Epithelial cell of esophagus (primary cell): ENCODE measurements at regions not wholly inside any gene's neighbourhood (a gene's known extent, or its start where the extent isn't known, plus 50 kb on each side); places are given as distances from the start of the nearest gene placed in this dataset.

Experiments
- DNase-seq: peaks from one replicate; pipeline ENCODE4 v3.0.0; 2010; ENCODE audit warnings: low read depth
- H3K4me3 ChIP-seq: 2 replicates; pipeline ENCODE4 v1.5.1; 2011; ENCODE audit warnings: mild to moderate bottlenecking, low read length, control low read depth
- TF ChIP-seq, protein P1 (sequence below): IDR thresholded peaks from 2 replicates; pipeline ENCODE4 v1.5.1; 2011; ENCODE audit warnings: low read depth, mild to moderate bottlenecking, low read length, control low read depth, inconsistent platforms; ENCODE audit not compliant: insufficient read depth; ENCODE audit errors: missing control alignments

DNA sequence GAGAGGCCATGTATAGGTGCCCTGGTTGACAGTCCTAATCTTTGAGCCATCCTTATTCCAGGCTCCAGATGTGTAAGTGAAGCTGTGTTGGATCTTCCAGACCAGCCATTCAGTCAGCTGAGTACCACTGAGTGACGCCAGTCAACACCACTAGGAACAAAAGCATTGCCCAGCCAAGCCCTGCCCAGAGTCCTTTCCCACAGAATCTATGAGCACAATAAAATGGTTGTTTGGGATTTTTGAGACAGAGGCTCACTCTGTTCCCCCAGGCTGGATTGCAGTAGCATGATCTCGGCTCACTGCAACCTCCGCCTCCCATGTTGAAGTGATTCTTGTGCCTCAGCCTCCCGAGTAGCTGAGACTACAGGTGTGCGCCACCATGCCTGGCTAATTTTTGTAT is 262.5 kb downstream of the BCOR start:
- TF ChIP-seq, protein P1, sequence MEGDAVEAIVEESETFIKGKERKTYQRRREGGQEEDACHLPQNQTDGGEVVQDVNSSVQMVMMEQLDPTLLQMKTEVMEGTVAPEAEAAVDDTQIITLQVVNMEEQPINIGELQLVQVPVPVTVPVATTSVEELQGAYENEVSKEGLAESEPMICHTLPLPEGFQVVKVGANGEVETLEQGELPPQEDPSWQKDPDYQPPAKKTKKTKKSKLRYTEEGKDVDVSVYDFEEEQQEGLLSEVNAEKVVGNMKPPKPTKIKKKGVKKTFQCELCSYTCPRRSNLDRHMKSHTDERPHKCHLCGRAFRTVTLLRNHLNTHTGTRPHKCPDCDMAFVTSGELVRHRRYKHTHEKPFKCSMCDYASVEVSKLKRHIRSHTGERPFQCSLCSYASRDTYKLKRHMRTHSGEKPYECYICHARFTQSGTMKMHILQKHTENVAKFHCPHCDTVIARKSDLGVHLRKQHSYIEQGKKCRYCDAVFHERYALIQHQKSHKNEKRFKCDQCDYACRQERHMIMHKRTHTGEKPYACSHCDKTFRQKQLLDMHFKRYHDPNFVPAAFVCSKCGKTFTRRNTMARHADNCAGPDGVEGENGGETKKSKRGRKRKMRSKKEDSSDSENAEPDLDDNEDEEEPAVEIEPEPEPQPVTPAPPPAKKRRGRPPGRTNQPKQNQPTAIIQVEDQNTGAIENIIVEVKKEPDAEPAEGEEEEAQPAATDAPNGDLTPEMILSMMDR: no peak
- DNase-seq: no peak

DNA sequence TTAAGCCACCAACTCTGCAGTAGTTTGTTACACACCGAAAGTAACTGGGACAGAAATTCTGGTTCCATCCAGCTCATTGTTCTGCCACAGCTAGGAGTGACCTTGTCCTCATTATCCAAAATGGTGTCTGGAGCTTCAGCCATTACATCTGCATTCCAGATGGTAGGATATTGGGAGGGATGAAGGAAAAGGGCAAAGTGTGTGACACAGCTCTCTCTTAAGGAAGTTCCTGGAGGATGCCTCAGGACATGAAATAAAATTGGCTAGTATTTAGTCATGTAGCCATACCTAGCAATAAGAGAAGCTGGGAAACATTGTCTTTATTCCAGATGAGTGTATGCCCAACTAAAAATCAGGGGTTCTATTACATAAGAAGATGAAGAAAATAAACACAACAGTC is 262.0 kb downstream of the BCOR start:
- DNase-seq: no peak
- TF ChIP-seq, protein P1: no peak
- H3K4me3 ChIP-seq: no peak overlapping the region

More for the DNA sequence above, 262.5 kb downstream of the BCOR start:
- H3K4me3 ChIP-seq: no peak overlapping the region

DNA sequence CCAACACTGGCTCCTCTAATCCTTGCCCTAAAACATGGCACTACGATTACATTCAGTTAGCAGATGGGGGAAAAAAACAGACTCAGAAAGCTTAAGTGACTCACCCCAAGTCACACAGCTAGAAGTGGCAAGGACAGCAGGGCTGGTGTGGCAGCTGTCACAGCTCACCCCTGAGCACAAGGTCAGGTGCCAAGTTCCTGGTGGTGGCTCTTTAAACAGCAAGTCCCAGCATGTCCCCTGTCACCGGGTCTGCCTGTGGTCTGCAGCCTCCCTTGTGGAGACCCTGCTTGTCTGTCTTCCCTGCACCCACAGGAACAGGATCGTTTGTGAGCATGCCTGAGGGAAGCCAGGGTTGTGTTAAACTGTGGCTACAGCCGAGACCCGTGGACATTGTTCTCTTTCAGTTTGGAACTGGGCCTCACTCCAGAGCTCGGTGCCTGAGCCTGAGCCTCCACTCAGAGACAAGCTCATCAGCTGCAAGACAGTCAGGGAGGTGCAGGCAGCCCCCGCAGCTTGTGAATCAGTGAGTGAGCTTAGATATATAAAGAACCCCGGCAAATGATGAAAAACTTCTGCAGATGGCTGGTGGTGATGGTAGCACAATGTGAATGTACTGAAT is 260.8 kb downstream of the BCOR start:
- TF ChIP-seq, protein P1: no peak
- H3K4me3 ChIP-seq: no peak overlapping the region
- no peak for DNase-seq

DNA sequence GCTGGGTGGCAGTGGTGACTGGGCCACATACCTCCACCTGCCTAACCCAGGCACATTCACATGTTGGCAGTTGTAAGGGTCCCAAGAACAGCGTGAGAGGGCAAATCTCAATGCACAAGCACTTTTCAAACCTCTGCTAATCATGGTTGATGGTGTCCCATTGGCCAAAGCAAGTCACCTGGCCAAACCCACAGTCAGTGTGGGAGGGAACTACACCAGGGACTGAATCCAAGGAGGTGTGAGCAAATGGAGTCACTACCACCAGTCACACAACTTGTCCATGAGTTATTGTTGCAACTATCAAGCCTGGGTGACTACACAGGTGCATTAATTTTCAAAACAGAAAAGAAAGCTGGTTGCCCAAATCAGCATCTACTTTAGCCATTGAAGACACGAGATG is 260.1 kb downstream of the BCOR start:
- TF ChIP-seq, protein P1: no peak
- no peak for DNase-seq
- no peak overlapping the region for H3K4me3 ChIP-seq

DNA sequence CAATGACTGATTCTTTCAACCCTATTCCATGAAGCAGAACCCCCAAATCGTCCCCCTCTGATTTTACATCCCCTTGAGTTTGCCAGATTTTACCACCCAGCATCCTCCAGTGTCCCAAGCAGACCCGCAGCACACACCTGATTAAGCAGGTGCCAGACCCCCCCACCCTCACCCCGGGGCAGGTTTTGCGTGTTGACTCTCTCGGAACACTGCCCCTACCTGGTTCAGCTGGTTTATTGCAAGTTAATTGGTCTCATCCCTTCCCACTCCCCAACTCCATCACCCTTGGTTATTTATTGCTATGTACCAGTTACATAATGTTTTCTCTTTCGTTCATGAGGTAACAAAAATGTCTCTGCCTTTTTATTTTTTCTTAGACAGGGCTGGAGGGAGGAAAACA is 258.4 kb downstream of the BCOR start:
- no peak for DNase-seq
- TF ChIP-seq, protein P1: no peak
- no peak overlapping the region for H3K4me3 ChIP-seq

DNA sequence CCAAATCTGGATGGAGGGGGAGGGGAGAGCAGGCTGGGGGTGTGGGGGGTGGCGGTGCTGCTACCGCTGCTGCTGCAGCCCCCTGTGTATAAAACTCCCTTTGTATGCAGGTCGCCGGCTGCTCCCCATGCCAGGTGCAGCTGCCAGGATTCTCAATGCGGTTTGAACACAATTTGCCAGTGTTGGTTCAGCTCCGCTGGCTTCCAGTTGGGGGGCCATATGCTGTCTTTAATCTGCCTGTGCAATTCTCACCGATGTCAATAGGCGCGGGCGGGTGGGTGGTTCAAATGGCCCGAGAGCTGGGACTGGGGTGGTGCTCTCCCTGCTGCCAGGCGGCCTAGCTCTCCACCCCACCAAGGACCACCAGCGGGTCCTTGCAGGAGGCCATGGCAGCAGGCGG is 257.6 kb downstream of the BCOR start:
- no peak overlapping the region for H3K4me3 ChIP-seq
- DNase-seq: no peak
- TF ChIP-seq, protein P1: no peak

DNA sequence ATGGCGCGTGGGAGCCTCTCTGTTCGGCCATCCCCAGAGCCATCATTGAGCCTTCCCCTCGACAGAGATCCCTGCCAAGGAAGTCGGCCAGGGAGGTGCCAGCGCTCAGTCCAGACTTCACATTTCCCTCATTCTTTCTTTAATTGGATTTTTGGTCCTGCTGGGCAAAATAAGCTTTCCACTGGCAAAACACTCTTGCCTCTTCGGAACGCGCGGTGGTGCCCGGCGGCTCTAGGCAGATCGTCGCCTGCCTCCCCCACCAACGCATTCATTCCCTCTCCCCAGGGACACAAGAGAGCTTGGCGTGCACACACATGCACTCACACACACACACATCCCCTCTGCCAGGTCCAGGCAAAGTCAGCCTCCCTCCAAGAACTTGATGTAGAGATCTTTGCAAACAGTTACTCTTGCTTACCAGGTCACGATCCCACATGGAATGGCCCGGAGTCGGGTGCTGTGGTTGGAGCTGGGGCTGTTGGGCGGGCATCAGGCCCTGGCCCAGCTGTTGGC is 257.1 kb downstream of the BCOR start:
- TF ChIP-seq, protein P1: no peak
- no peak for DNase-seq
- H3K4me3 ChIP-seq: no peak overlapping the region
